OCI-M2 (cell line): ENCODE measurements at regions not wholly inside any gene's neighbourhood (a gene's known extent, or its start where the extent isn't known, plus 50 kb on each side); places are given as distances from the start of the nearest gene placed in this dataset.
"Not testable (repeated sequence)": the region's sequence is repeated elsewhere in the genome, so short reads cannot be mapped to it uniquely, and the experiment has no call there.

Source experiments
- DNase-seq: peaks from one replicate; lab custom pipeline; 2025; ENCODE audit not compliant: unreplicated experiment; lab: John Stamatoyannopoulos, UW

DNA sequence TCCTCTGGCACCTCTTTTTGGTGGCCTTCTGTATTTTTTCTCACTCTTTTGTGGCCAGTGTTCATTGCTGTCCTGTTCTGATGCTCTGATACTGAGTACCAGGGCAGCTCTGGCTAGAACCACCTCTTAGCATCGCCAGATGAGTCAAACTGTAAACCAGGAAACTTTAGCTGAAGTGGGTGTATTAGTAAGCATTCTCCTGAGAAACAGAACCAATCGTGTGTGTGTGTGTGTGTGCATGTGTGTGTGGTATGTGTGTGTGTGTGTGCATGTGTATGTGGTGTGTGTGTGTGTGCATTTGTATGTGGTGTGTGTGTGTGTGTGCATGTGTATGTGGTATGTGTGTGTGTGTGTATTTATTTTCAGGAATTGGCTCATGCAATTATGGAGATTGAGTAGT is 166.3 kb upstream of the SKOR2 start:
- no peak for DNase-seq

DNA sequence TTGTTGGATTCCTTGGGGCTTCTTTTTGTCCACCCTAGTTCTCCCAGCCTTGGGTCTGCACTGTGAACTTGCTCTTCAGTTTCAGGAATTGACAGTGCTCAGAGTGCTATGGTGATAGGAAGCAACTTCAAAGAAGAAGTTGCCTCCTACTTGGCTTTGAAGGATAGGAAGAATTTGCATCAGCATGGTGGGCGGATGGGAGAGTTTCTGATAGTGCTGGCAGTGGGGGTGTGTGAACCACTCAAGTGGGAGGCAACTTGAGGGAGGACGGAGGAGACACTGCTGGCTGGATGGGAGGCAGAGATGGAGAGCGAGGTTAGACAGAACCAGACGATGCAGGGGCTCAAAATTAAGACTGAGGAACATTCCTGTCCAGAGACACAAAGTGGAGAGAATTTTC is 164.4 kb upstream of the SKOR2 start:
- DNase-seq, result no peak

DNA sequence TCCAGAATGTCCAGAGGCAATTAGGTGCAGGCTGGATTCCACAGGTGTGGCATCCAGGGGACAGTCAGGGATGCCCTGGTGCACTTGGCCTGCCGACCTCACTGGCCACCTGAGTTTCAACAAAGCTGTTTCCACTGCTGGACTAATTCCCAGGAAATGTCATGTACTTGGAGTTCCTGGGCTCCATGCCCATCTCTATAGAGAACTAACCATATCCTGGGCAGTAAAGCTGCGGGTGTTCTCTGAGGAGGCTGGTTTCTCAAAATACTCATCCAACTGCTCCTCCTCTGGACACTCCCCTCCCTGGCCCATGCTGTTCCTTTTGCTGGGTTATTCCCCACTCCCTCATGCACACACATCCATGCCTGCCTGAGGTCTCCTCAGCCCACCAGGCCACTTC is 161.9 kb upstream of the SKOR2 start:
- no peak for DNase-seq

DNA sequence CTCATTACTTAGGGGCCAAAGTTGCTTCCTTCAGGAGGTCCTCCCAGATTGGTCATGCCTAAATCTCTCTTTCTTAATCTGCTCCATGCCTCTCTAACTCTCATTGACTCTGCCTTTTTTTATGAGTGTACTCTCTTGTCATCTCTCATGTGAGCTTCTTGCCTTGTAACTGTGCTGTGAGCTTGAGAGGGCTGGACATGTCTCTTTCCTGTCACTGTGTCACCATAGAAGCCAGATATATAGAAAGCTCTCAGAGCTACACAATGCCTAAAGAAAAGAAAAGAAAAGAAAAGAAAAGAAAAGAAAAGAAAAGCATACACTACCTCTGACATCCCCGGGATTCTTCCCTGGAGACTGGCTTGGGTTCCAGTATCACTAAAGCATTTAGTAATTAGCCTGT is 161.5 kb upstream of the SKOR2 start:
- DNase-seq, result no peak

DNA sequence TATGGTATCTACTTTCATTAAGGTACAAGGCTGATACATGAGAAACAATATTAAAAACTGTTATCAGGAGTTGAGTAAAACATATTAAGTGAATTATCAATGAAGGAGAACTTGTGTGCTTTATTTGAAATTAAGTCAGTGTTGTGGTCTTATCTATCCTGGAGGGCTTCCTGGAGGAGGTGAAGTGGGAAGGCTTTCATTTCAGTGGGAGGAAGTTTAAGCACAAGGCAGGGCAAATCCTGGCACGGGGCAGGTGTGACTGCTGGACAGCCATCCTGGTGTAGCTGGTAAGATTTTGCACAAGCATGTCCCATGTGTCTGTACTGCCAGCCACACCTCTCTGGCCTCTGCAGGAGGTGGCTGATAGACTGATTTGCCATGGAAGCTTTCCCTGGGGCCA is 159.7 kb upstream of the SKOR2 start:
- no peak for DNase-seq

DNA sequence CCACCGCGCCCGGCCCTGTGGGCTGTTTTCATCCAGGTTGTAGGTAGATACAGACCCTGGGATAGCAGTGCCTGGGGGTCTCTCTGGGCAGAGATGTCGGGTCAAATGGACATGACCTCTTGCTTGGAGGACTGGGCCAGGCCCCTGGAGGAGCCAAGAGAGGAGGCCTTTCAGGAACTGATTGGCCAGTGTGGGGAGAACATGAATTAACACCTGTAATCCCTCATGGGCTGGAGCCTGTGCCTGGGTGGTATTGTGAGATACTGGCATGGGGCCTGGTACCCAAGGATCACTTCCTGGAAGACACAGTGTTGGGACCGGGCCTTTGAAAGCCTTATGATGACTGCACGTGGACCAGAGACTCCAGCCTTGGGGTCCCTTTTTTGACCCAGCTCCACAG is 158.7 kb upstream of the SKOR2 start:
- DNase-seq, result no peak

DNA sequence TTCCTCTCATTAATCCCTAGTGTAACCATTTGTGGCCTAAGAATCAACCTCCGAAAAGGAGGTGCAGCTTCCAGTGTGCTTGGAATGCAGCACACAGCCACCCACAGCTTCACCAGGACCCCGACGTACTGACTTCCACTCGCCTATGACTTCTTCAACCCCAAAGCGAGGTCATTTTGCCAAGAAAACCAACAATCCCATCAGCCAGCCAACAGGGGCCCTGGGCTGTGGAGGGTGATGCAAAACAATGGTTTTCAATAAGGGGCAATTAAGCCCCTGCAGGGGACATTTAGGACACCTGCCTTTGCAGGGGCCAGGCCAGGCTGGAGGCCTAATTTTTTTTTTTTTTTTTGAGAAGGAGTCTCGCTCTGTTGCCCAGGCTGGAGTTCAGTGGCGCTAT is 158.1 kb upstream of the SKOR2 start:
- DNase-seq, result no peak

DNA sequence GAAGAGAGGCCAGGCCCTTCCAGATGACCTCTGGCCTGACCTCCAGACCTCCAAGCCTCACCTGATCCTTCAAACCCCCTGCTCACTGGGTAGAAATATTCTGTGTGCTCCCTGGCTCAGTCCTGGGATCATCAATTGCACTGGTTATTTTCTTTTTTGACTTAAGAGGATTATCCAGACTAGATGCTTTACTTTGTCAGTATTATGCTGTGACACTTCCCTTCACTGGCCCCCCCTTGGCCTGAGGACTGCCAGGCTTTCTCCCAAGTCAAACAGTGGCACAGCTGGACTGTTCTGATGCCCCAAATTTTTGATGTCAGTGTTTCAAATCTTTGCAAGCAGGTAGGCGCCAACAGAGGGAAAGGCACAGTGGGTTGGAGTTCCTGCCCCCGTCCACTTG is 156.3 kb upstream of the SKOR2 start:
- DNase-seq, result no peak

DNA sequence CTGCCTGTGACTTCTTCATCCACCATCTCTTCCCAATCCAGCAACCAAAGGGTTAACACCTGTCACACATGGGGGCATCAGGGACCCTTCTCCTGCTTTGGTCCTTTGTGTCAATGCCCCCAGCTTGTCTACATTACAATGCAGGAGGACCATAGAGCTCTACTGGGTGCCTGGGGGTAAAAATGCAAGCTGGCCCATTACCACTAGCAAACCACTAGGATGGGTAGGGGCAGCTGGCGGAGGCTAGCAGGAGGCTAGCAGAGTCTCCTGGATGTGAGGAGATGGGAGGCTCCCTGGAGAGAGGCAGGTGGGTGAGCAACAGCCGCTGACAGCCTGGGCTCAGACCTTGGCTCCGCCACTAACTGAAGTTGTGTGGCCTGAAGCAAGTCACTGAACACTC is 153.4 kb upstream of the SKOR2 start:
- no peak for DNase-seq

DNA sequence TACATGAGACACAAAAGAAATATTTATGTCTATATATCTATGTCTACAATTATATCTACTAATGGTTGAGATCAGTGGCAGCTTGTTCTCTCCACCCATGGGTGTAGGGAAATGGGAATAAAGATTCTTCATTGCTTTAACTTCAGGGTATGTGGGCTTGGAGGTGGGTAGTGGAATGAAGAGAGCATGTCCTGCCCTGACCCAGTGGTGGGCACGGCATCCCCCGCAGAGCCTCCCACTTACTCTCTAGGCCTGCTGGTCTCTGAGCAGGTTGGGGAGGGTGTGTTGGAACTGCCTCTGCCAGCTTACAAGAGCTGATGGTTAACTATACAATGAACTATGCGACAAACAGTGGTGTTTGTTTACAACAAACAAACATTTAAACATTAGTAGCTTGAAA is 152.5 kb upstream of the SKOR2 start:
- no peak for DNase-seq

DNA sequence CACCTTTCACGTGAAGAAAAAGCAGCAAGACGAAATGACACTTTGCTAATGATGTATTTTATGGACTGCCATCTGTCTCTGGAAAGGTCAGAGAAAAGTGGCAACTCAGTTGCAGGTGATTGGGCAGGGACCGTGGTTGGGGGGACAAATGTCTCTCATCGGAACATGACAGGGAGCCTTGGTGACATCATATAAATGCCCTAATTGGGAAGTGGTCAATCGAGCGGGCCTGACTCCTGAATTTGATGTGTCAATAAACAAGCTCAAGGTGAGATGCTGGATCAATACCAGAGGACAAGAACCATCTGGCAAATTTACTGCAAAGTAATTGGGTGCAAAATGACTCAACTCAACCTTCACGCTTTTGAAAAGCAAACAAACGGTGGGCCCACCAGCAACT is 151.9 kb upstream of the SKOR2 start:
- no peak for DNase-seq

DNA sequence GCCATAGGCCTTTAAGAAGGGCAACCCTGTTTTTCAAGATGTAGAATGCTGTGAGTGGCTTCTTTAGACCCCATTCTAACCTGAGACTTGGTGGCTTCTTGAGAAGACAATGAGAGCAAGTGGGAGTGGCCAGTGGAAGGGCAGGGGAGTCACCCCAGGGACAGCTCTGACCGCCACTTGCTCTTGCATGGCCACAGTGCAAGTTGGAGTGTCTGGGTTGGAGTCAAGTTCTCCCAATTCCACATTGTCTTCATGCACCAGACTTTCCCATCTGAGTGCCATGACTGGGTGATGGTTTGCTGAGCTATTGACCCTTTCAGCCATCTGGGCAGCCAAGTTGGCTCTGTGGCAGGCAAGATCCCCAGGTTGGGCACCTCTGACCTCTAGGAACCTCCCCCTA is 148.0 kb upstream of the SKOR2 start:
- DNase-seq, result no peak

DNA sequence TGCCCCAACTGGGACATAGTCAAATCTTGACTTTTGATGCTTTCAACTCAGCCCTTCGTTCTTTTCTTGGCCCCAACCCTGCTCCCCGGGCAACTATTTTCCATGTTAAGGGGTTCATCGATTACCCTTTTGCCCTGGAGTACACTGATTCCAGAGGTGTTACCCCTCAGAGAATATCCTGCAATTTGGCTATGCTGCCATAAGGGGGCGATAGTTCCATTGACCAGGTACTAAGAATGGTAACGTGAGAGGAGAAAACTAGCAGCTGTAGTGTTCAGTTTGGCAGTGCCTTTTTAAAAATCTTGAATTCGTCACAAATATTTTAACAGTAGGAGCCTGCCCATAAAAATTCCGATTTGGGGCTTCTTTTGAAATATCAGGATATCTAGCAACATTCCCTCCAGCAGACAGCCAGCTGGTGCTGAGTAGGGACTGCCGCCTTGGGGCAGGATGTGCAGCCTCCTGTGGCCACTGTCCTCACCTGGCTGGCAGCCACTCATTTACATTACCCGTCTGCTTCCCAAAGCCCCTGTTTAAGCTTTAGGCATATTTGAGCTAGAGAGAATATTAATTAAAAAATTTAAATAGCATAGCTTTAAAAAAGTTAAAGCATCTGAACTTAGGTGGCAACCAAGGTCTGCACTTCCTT is 146.3 kb upstream of the SKOR2 start:
- no peak for DNase-seq

DNA sequence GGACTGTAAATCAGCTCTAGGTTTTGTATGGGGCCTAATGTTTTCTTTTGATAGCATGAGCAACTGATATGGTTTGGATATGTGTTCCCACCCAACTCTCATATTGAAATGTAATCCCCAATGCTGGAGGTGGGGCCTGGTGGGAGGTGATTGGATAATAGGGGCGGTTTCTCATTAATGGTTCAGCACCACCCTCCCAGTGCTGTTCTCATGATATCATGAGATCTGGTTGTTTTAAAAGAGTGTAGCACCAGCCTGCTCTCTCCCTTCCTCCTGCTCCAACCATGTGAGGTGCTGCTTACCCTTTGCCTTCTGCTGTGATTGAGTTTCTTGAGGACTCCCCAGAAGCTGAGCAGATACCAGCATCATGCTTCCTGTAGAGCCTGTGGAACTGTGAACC is 140.2 kb upstream of the SKOR2 start:
- DNase-seq, result no peak

DNA sequence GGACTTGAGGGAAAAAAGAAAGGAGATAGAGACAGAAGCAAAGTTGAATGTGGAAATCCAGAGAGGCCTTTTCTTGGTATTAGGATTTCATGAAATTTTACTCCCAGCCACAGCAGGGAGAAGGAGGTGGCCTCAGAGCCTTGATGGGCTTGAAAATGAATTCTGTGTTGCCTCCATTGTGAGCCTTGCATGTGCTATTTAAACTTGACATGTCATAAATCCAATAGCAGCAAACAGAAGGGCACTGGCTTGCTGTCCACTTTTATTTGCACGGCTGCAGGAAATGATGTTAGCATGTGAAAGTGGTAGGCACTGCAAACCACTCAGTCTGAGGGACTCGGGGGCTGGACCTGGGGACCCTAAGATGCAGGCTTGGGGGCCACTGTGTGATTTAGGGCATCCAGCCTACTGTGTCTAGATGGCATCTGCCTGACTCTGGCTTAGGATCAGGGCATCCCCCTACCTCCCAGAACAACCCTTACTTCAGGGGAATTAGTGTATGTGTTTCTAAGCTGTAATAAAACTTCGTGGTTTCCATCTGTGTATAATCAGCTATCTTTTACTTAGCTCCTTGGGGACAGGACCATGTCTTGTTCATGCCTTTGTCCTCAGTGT is 139.1 kb upstream of the SKOR2 start:
- DNase-seq, result no peak

DNA sequence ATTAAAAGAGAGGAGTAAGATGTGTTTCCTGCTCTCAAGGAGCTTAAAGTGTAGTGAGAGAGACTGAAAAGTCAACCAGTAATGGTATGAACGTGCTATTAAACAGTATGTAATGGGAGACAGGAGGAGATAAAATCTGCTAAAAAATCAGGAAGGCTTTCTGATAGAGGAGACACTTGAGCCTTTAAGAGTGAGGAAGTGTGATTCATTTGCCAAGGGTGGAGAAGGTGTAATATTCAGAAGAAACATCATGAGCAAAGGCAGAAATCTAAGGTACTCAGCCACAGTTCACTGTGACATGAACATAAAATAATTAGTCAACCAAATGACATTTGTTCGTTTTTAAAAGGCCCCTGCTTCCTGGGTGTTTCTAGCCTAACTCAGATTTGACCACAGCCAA is 137.8 kb upstream of the SKOR2 start:
- DNase-seq, result no peak

DNA sequence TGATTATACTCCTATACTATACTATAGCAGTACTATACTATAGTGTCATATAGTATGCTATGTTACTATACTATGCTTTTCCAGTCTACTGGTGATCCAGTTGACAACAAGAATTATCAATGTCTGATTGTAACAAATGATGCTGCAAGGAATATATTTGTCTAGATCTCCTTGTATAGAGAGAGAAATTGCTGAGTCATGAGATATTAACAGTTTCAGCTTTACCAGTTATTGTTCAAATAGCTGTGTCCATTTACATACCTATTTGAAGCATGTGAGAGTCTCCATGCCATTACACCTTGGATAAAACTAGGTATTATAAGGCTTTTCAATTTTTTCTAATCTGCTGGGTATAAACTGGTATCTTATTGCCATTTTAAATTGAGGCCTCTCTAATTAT is 136.4 kb upstream of the SKOR2 start:
- DNase-seq, result no peak

DNA sequence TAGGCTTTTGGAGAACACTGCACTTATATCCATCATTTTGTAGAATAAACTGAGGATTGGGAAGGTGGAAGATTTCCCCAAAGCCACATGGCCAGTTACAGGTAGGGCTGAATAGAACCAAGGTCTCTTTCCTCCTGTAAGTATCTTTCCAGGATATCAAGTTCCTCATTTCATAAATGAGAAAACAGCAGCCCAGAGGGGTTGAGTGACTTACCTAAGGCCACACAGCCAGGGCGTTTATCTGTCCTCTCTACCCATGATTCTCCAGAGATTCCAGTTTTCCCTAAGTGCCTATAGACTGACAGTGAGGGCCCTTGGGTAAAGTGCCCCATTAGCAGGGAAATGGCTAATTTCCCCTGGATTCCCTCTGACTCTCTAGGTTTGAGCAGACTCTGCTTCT is 132.3 kb upstream of the SKOR2 start:
- DNase-seq, result no peak

DNA sequence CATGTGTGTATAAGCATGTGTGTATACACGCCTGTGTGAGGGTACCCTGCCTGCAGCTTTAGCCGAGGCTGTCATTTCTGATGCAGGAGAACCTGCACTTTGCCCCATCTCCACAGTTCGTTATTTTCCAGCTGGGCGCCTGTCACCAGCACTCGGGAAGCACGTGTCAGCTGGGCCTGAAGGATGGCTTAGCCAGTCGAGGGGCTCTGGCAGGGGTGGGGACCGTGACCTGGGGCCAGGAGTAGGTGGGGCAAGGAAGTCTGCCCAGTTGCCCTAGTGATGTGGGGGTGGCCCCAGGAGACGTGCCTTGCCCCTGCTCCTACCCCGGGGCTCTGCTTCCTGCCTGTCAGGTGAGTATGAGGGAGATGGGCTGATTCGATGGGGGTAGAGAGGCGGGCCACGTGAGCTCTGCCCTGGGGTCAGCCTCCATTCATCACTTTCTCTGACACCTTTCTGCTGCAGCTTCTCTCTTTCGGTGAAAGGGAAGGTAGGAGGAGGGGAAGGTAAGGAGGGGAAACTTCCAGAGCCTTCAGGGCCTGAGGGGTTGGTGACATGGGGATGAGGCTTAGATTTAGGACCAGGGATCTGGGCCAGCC is 130.6 kb upstream of the SKOR2 start:
- DNase-seq, result no peak

DNA sequence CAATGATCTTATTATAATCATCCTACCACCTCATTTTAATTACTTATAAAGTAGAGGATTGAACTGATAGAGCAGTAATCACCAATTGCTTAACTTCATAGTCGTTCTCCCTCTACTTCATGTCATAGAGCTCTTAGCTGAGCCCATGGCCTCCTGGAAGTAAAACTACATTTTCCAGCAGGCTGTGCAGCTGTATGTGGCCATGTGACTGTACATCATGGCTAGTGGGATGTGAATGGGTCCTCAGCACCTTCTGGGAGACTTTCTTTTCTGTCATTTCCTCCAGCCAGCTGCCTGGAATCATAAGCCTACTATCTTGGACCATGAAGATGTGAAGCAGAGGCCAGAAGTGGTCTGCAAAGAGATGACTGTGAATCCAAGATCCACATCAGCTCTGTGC is 128.7 kb upstream of the SKOR2 start:
- no peak for DNase-seq

DNA sequence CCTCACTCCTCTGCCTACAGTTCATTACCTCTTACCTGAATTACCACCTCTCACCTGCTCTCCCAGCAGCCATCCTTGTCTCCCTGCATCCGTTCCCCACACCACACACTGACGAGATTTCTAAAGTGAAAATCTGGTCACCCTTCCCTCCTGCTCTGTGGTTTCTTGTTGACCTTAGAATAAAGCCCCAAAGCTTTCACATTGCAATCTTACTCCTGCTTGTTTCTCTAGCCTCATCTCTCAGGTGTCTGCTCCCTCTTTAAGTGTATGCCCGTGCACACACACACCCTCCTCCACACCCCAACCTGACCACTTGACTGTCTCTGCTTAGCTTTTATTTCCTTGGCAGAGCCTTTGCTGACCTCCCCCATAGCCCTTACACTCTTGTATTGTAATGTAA is 122.0 kb upstream of the SKOR2 start:
- DNase-seq, result no peak

DNA sequence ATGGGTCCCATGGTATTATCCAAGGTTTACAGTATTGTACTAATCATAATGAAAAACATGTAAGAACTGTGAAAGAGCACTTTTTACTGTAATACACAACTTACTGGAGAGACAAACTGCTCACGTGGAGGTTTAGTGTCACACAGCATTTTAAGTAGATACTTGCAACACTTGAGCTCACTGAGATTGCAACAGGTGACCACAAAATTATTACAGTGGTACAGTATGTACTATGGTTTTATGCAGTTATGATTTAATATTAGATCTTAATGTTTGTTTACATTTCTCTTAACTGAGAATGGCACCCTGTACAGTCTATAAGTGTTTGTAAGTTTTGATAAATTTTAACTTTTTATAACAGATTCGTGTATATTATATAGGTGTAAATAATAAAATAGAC is 118.6 kb upstream of the SKOR2 start:
- no peak for DNase-seq

DNA sequence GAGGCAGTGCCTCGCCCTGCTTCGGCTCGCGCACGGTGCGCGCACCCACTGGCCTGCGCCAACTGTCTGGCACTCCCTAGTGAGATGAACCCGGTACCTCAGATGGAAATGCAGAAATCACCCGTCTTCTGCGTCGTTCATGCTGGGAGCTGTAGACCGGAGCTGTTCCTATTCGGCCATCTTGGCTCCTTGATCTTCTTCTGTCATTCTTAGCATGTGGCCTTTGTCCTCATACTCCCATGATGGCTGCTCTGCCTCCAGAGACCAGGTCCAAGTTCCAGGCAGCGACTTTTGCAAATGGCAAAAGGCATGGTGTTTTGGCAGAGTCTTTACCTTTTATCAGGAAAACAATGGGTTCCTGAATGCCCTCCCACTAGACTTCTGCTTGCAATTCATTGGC is 102.6 kb upstream of the SKOR2 start:
- DNase-seq, result not testable (repeated sequence)
